SK-N-SH (cell line): ENCODE measurements at regions not wholly inside any gene's neighbourhood (a gene's known extent, or its start where the extent isn't known, plus 50 kb on each side); places are given as distances from the start of the nearest gene placed in this dataset.

Experiments used
- CTCF ChIA-PET: fragments of 300-600, 350-600 bp; formaldehyde crosslinking; extraction: SDS; loops from one replicate; lab custom pipeline; 2021; lab: Yijun Ruan, JAX
- POLR2A ChIA-PET: fragments of 350-600 bp; sonication (Branson Sonifier 250); formaldehyde crosslinking; extraction: SDS; loops from one replicate; lab custom pipeline; 2020; ENCODE audit warnings: antibody characterized with exemption, inconsistent platforms; lab: Yijun Ruan, JAX
- DNase-seq: peaks from one replicate; pipeline ENCODE4 v3.0.0; 2012
- H2AFZ ChIP-seq: fragments of 200-600 bp; sonication (generic); 2 replicates; pipeline ENCODE4 v1.8.1; 2016; ENCODE audit warnings: antibody characterized with exemption, mild to moderate bottlenecking, low read depth
- H3F3A ChIP-seq: fragments of 200-600 bp; sonication (generic); replicated peaks from 2 replicates; pipeline ENCODE3; 2016; ENCODE audit warnings: antibody characterized with exemption, mild to moderate bottlenecking; ENCODE audit not compliant: insufficient read depth
- H3K27ac ChIP-seq, 2 experiments: fragments of 200-500 bp in 1 of 2; fragments of 200-600 bp in 1 of 2; sonication (Bioruptor generic) in 1 of 2; sonication (generic), shearing (Covaris generic) in 1 of 2; 2 replicates each; pipeline versions ENCODE4 v1.5.1 to v1.6.1; 2014 to 2016; ENCODE audit warnings: low read depth in 2 of 2, inconsistent platforms in 1 of 2, low read length in 1 of 2, mild to moderate bottlenecking in 1 of 2, mixed read lengths in 1 of 2
- H3K27me3 ChIP-seq: fragments of 200-600 bp; sonication (generic), shearing (Covaris generic); 2 replicates; pipeline ENCODE4 v1.6.1; 2016; ENCODE audit warnings: mixed run types; ENCODE audit not compliant: insufficient read depth
- H3K36me3 ChIP-seq, 2 experiments: fragments of 200-500 bp in 1 of 2; fragments of 200-600 bp in 1 of 2; sonication (Bioruptor generic) in 1 of 2; sonication (generic) in 1 of 2; replicated peaks in 1 of 2; 2 replicates each; pipeline versions ENCODE3 to v1.5.1; 2014 to 2016; ENCODE audit warnings: low read length in 1 of 2, mild to moderate bottlenecking in 1 of 2; ENCODE audit not compliant: insufficient read depth in 2 of 2, control insufficient read depth in 1 of 2
- H3K4me1 ChIP-seq, 2 experiments: fragments of 200-500 bp in 1 of 2; fragments of 200-600 bp in 1 of 2; sonication (Bioruptor generic) in 1 of 2; sonication (generic), shearing (Covaris generic) in 1 of 2; 2 replicates each; pipeline versions ENCODE4 v1.5.1 to v1.6.1; 2014 to 2016; ENCODE audit warnings: low read depth in 1 of 2, low read length in 1 of 2, mixed run types in 1 of 2; ENCODE audit not compliant: insufficient read depth in 2 of 2, control insufficient read depth in 1 of 2
- H3K4me2 ChIP-seq: fragments of 200-600 bp; sonication (generic), shearing (Covaris generic); 2 replicates; pipeline ENCODE4 v1.6.1; 2017; ENCODE audit warnings: mixed run types
- H3K4me3 ChIP-seq, 2 experiments: fragments of 200-500 bp in 1 of 2; fragments of 200-600 bp in 1 of 2; sonication (Bioruptor generic) in 1 of 2; sonication (generic), shearing (Covaris generic) in 1 of 2; 2 replicates each; pipeline versions ENCODE4 v1.5.1 to v1.8.1; 2014 to 2016; ENCODE audit warnings: low read depth in 2 of 2, inconsistent platforms in 1 of 2, low read length in 1 of 2, mild to moderate bottlenecking in 1 of 2, mixed read lengths in 1 of 2, moderate library complexity in 1 of 2
- H3K79me2 ChIP-seq: fragments of 200-600 bp; sonication (generic); 2 replicates; pipeline ENCODE4 v1.8.1; 2017; ENCODE audit warnings: mild to moderate bottlenecking; ENCODE audit not compliant: insufficient read depth
- H3K9ac ChIP-seq: fragments of 200-600 bp; sonication (generic); 2 replicates; pipeline ENCODE4 v1.6.1; 2017; ENCODE audit warnings: mixed run types
- H3K9me2 ChIP-seq: fragments of 200-600 bp; sonication (generic); 2 replicates; pipeline ENCODE4 v1.6.1; 2017; ENCODE audit warnings: mixed run types
- H3K9me3 ChIP-seq: fragments of 200-600 bp; sonication (generic); 2 replicates; pipeline ENCODE4 v1.6.1; 2017; ENCODE audit warnings: mixed run types, mild to moderate bottlenecking, moderate library complexity
- H4K20me1 ChIP-seq: fragments of 200-600 bp; sonication (generic); 2 replicates; pipeline ENCODE4 v1.6.1; 2017; ENCODE audit warnings: mild to moderate bottlenecking, mixed run types; ENCODE audit not compliant: insufficient read depth
- CHD2 ChIP-seq: fragments of 150-350 bp; IDR thresholded peaks from 2 replicates; pipeline ENCODE4 v1.6.1; 2018; ENCODE audit warnings: low read length; ENCODE audit not compliant: partially characterized antibody
- ELF1 ChIP-seq: IDR thresholded peaks from 2 replicates; pipeline ENCODE4 v1.4.0; 2012
- EP300 ChIP-seq, 2 experiments: IDR thresholded peaks; 2 replicates each; pipeline versions ENCODE4 v1.4.0 to v1.6.1; 2012; ENCODE audit warnings: borderline replicate concordance in 1 of 2, low read depth in 1 of 2, low read length in 1 of 2
- GATA2 ChIP-seq: sonication (generic); formaldehyde crosslinking; IDR thresholded peaks from 2 replicates; pipeline ENCODE4 v1.5.0; 2020; ENCODE audit warnings: mild to moderate bottlenecking, missing genetic modification reagents
- MEF2A ChIP-seq: IDR thresholded peaks from 2 replicates; pipeline ENCODE4 v1.4.0; 2012; ENCODE audit warnings: low read depth, borderline replicate concordance
- MXI1 ChIP-seq: IDR thresholded peaks from 2 replicates; pipeline ENCODE4 v1.6.1; 2012; ENCODE audit warnings: mild to moderate bottlenecking, low read depth, low read length, improper control_type of control experiment
- NFIC ChIP-seq: IDR thresholded peaks from 2 replicates; pipeline ENCODE4 v1.4.0; 2012; ENCODE audit warnings: borderline replicate concordance
- NRF1 ChIP-seq: IDR thresholded peaks from 2 replicates; pipeline ENCODE4 v1.6.1; 2012; ENCODE audit warnings: low read depth, mild to moderate bottlenecking, low read length
- RAD21 ChIP-seq: IDR thresholded peaks from 2 replicates; pipeline ENCODE4 v1.6.1; 2012; ENCODE audit warnings: mild to moderate bottlenecking, low read length
- RFX5 ChIP-seq: IDR thresholded peaks from 2 replicates; pipeline ENCODE4 v1.6.1; 2012; ENCODE audit warnings: mild to moderate bottlenecking, improper control_type of control experiment, low read length
- RXRA ChIP-seq: IDR thresholded peaks from 2 replicates; pipeline ENCODE4 v1.4.0; 2012; ENCODE audit warnings: low read depth, mild to moderate bottlenecking, borderline replicate concordance
- SIN3A ChIP-seq: IDR thresholded peaks from 2 replicates; pipeline ENCODE4 v1.6.1; 2012; ENCODE audit warnings: low read depth, mild to moderate bottlenecking, low read length, moderate library complexity, borderline replicate concordance
- SMC3 ChIP-seq: IDR thresholded peaks from 2 replicates; pipeline ENCODE4 v1.6.1; 2012; ENCODE audit warnings: low read depth, low read length, improper control_type of control experiment
- TAF1 ChIP-seq: IDR thresholded peaks from 2 replicates; pipeline ENCODE4 v1.6.1; 2012; ENCODE audit warnings: low read depth, mild to moderate bottlenecking, low read length, moderate library complexity, borderline replicate concordance
- TEAD4 ChIP-seq: IDR thresholded peaks from 2 replicates; pipeline ENCODE4 v1.4.0; 2012; ENCODE audit warnings: mild to moderate bottlenecking, borderline replicate concordance; ENCODE audit not compliant: insufficient read depth
- WGBS: methylation state at CpG from one replicate; pipeline ENCODE4 v1.1.6; 2017; ENCODE audit warnings: low lambda C conversion rate; 5-methylcytosine and 5-hydroxymethylcytosine counted together
- TF ChIP-seq, protein P1 (sequence below): IDR thresholded peaks from 2 replicates; pipeline ENCODE4 v1.6.1; 2012; ENCODE audit warnings: mild to moderate bottlenecking, low read depth, low read length, moderate library complexity
- TF ChIP-seq, protein P2 (sequence below): fragments of 150-350 bp; IDR thresholded peaks from 2 replicates; pipeline ENCODE4 v1.6.1; 2016; ENCODE audit warnings: mild to moderate bottlenecking, low read depth, low read length
- TF ChIP-seq, protein P3 (sequence below): IDR thresholded peaks from 2 replicates; pipeline ENCODE4; 2012
- TF ChIP-seq, protein P4 (sequence below): IDR thresholded peaks from 2 replicates; pipeline ENCODE4 v1.4.0; 2012; ENCODE audit warnings: low read depth
- TF ChIP-seq, protein P5 (sequence below): IDR thresholded peaks from 2 replicates; pipeline ENCODE4 v1.4.0; 2012; ENCODE audit warnings: low read depth, borderline replicate concordance

DNA sequence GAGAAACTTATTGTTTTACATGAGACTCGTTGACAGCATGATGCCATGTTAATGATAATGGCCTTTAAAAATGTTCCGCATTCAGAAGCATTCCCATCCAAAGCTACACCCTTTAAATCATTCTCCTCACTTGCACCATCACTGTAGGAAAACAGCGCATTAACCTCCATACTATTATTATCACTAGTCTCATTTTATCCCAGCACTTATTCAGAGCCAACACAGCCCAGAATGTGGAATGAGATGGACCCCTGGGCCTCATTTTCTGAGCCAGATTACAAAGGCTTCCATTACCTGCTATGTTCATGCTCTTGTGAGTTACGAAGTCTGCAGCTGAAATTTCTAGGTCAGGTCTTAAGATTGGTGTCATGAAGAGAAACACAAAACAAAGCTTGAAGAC is 159.4 kb downstream of the HS3ST3A1 start:
- Histone ChIP-seq H2AFZ (no peak overlapping the region), H3K4me1 (no peaks in the 10 kb centered on the region; a peak in 1 of 4 replicates), H3K27me3 (no peaks in the 10 kb centered on the region), H4K20me1 (no peaks in the 10 kb centered on the region), H3K4me3 (no peak overlapping the region), H3K4me2 (no peak overlapping the region), H3K9me3 (no peaks in the 10 kb centered on the region), H3K79me2 (no peaks in the 10 kb centered on the region), H3K9me2 (no peaks in the 10 kb centered on the region), H3K9ac (no peak overlapping the region), H3F3A (no peaks in the 10 kb centered on the region), H3K36me3 (no peaks in the 10 kb centered on the region), H3K27ac (no peak overlapping the region)
- WGBS: 82% methylated on average over 4 of the region's 4 CpGs
- ChIA-PET POLR2A (no interaction called here), CTCF (no interaction called here)
- TF ChIP-seq TAF1 (no peak), RAD21 (no peak), RXRA (no peak), MEF2A (no peak), CHD2 (no peak), SMC3 (no peak), SIN3A (no peak), EP300 (IDR thresholded peaks at IDR 0.05; ENCODE audit: borderline replicate concordance in 1 of 2, low read depth in 1 of 2, low read length in 1 of 2) (no peak), TEAD4 (no peak), NRF1 (no peak), MXI1 (no peak), ELF1 (no peak), GATA2 (CRISPR knock-in tag) (no peak), RFX5 (no peak), NFIC (no peak)
- TF ChIP-seq, protein P1, sequence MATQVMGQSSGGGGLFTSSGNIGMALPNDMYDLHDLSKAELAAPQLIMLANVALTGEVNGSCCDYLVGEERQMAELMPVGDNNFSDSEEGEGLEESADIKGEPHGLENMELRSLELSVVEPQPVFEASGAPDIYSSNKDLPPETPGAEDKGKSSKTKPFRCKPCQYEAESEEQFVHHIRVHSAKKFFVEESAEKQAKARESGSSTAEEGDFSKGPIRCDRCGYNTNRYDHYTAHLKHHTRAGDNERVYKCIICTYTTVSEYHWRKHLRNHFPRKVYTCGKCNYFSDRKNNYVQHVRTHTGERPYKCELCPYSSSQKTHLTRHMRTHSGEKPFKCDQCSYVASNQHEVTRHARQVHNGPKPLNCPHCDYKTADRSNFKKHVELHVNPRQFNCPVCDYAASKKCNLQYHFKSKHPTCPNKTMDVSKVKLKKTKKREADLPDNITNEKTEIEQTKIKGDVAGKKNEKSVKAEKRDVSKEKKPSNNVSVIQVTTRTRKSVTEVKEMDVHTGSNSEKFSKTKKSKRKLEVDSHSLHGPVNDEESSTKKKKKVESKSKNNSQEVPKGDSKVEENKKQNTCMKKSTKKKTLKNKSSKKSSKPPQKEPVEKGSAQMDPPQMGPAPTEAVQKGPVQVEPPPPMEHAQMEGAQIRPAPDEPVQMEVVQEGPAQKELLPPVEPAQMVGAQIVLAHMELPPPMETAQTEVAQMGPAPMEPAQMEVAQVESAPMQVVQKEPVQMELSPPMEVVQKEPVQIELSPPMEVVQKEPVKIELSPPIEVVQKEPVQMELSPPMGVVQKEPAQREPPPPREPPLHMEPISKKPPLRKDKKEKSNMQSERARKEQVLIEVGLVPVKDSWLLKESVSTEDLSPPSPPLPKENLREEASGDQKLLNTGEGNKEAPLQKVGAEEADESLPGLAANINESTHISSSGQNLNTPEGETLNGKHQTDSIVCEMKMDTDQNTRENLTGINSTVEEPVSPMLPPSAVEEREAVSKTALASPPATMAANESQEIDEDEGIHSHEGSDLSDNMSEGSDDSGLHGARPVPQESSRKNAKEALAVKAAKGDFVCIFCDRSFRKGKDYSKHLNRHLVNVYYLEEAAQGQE: no peak
- TF ChIP-seq, protein P2, sequence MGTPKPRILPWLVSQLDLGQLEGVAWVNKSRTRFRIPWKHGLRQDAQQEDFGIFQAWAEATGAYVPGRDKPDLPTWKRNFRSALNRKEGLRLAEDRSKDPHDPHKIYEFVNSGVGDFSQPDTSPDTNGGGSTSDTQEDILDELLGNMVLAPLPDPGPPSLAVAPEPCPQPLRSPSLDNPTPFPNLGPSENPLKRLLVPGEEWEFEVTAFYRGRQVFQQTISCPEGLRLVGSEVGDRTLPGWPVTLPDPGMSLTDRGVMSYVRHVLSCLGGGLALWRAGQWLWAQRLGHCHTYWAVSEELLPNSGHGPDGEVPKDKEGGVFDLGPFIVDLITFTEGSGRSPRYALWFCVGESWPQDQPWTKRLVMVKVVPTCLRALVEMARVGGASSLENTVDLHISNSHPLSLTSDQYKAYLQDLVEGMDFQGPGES: no peak
- TF ChIP-seq, protein P3, sequence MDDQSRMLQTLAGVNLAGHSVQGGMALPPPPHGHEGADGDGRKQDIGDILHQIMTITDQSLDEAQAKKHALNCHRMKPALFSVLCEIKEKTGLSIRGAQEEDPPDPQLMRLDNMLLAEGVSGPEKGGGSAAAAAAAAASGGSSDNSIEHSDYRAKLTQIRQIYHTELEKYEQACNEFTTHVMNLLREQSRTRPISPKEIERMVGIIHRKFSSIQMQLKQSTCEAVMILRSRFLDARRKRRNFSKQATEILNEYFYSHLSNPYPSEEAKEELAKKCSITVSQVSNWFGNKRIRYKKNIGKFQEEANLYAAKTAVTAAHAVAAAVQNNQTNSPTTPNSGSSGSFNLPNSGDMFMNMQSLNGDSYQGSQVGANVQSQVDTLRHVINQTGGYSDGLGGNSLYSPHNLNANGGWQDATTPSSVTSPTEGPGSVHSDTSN: no peak
- TF ChIP-seq, protein P4, sequence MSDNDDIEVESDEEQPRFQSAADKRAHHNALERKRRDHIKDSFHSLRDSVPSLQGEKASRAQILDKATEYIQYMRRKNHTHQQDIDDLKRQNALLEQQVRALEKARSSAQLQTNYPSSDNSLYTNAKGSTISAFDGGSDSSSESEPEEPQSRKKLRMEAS: no peak
- TF ChIP-seq, protein P5, sequence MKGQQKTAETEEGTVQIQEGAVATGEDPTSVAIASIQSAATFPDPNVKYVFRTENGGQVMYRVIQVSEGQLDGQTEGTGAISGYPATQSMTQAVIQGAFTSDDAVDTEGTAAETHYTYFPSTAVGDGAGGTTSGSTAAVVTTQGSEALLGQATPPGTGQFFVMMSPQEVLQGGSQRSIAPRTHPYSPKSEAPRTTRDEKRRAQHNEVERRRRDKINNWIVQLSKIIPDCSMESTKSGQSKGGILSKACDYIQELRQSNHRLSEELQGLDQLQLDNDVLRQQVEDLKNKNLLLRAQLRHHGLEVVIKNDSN: no peak
- DNase-seq: no peak
